Panc1 (cell line): ENCODE measurements at regions not wholly inside any gene's neighbourhood (a gene's known extent, or its start where the extent isn't known, plus 50 kb on each side); places are given as distances from the start of the nearest gene placed in this dataset.
A peak's percentile ranks its signal among the peaks of the same experiment; 100 is the strongest.

Experiments
- ATAC-seq: fragments of 200-7000 bp; cut with Tn5 transposase; 2 replicates; pipeline ENCODE4 v1.9.1; 2020; ENCODE audit warnings: mild to moderate bottlenecking, moderate library complexity
- BruUV-seq: library from RNA; stranded (reverse); fragments of 400-500 nt; replicated peaks from 2 replicates; lab custom pipeline; 2021; lab: Mats Ljungman, UMichigan
- CTCF ChIA-PET: fragments of 300-600 bp; sonication (Branson Sonifier 250); formaldehyde crosslinking; loops from one replicate; lab custom pipeline; 2022; ENCODE audit warnings: antibody characterized with exemption; lab: Charles Lee
- POLR2A ChIA-PET: fragments of 300-600 bp; sonication (Branson Sonifier 250); formaldehyde crosslinking; loops from one replicate; lab custom pipeline; 2022; ENCODE audit warnings: antibody characterized with exemption; lab: Charles Lee
- DNase-seq: peaks from one replicate; pipeline ENCODE4 v3.0.0-alpha.2; 2010; ENCODE audit warnings: low read depth, low spot score
- H3K27ac ChIP-seq: 2 replicates; pipeline ENCODE4 v1.5.1; 2011; ENCODE audit warnings: mild to moderate bottlenecking, low read length, inconsistent platforms
- H3K27me3 ChIP-seq: fragments of 200-500 bp; sonication (Bioruptor generic); 2 replicates; pipeline ENCODE4 v1.6.0; 2014; ENCODE audit warnings: low read length, inconsistent platforms; ENCODE audit not compliant: control insufficient read depth, insufficient read depth
- H3K36me3 ChIP-seq: fragments of 200-500 bp; sonication (Bioruptor generic); 2 replicates; pipeline ENCODE4 v1.5.1; 2014; ENCODE audit warnings: inconsistent platforms, mild to moderate bottlenecking, low read length, moderate library complexity; ENCODE audit not compliant: control insufficient read depth, insufficient read depth
- H3K4me1 ChIP-seq: 2 replicates; pipeline ENCODE4 v1.5.1; 2011; ENCODE audit warnings: inconsistent platforms, mild to moderate bottlenecking, low read length, moderate library complexity; ENCODE audit not compliant: control insufficient read depth, insufficient read depth
- H3K4me3 ChIP-seq, 2 experiments: 2 replicates each; pipeline ENCODE4 v1.5.1; 2011 to 2012; ENCODE audit warnings: low read depth in 2 of 2, low read length in 2 of 2, mild to moderate bottlenecking in 2 of 2, inconsistent platforms in 1 of 2, moderate library complexity in 1 of 2
- H3K9me3 ChIP-seq: fragments of 200-500 bp; sonication (Bioruptor generic); 2 replicates; pipeline ENCODE4 v1.5.1; 2014; ENCODE audit warnings: low read depth, mild to moderate bottlenecking, inconsistent platforms, low read length, moderate library complexity; ENCODE audit not compliant: control insufficient read depth, insufficient read depth
- POLR2AphosphoS5 ChIP-seq: IDR thresholded peaks from 2 replicates; pipeline ENCODE4 v1.6.1; 2012; ENCODE audit warnings: mild to moderate bottlenecking, low read depth, low read length, moderate library complexity
- SIN3A ChIP-seq: IDR thresholded peaks from 2 replicates; pipeline ENCODE4 v1.6.1; 2012; ENCODE audit warnings: low read depth, mild to moderate bottlenecking, low read length, moderate library complexity, borderline replicate concordance; ENCODE audit not compliant: insufficient read depth
- TCF7L2 ChIP-seq: IDR thresholded peaks from 2 replicates; pipeline ENCODE4 v1.6.1; 2011; ENCODE audit warnings: mild to moderate bottlenecking, low read depth, low read length, inconsistent platforms
- in situ Hi-C: cut with HindIII; loops from 2 replicates; pipeline ENCODE4 v1.10.0; 2016; ENCODE audit warnings: low sequenced_read_pairs, low pct_unique_long_range_greater_than_20kb
- intact Hi-C: fragments of 100-400 bp; cut with micrococcal nuclease; formaldehyde crosslinking; loops from one replicate; pipeline ENCODE4 v1.10.0; 2022; ENCODE audit not compliant: unreplicated experiment
- TF ChIP-seq, protein P1 (sequence below): fragments of 450-650 bp; IDR thresholded peaks from 2 replicates; pipeline ENCODE4 v1.5.1; 2017; ENCODE audit warnings: mild to moderate bottlenecking
- TF ChIP-seq, protein P2 (sequence below), 2 experiments: IDR thresholded peaks; 2 replicates each; pipeline ENCODE4 v1.6.1; 2011 to 2012; ENCODE audit warnings: low read depth in 2 of 2, control low read depth in 1 of 2, low read length in 1 of 2, mild to moderate bottlenecking in 1 of 2, moderate library complexity in 1 of 2; ENCODE audit not compliant: insufficient read depth in 1 of 2

GRCh38 chr18:60069145-60069544 is 169.3 kb downstream of the PMAIP1 start:
- no peaks in the 10 kb centered on the region for H3K4me1 ChIP-seq
- CTCF ChIA-PET = no interaction called here
- no peak for ATAC-seq
- no peak for DNase-seq
- H3K27me3 ChIP-seq = no peaks in the 10 kb centered on the region
- POLR2A ChIA-PET = no interaction called here
- H3K4me3 ChIP-seq = no peak overlapping the region
- H3K36me3 ChIP-seq = no peaks in the 10 kb centered on the region
- intact Hi-C loops (no loop called here), in situ Hi-C loops (no loop called here)
- H3K27ac ChIP-seq = no peak overlapping the region
- BruUV-seq = no TSS peak
- no peak for TF ChIP-seq SIN3A
- TF ChIP-seq, protein P1, sequence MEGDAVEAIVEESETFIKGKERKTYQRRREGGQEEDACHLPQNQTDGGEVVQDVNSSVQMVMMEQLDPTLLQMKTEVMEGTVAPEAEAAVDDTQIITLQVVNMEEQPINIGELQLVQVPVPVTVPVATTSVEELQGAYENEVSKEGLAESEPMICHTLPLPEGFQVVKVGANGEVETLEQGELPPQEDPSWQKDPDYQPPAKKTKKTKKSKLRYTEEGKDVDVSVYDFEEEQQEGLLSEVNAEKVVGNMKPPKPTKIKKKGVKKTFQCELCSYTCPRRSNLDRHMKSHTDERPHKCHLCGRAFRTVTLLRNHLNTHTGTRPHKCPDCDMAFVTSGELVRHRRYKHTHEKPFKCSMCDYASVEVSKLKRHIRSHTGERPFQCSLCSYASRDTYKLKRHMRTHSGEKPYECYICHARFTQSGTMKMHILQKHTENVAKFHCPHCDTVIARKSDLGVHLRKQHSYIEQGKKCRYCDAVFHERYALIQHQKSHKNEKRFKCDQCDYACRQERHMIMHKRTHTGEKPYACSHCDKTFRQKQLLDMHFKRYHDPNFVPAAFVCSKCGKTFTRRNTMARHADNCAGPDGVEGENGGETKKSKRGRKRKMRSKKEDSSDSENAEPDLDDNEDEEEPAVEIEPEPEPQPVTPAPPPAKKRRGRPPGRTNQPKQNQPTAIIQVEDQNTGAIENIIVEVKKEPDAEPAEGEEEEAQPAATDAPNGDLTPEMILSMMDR = 0 out of 2 replicates have a peak, but pooled peaks have one; percentile 9
- no peaks in the 10 kb centered on the region for H3K9me3 ChIP-seq

- BruUV-seq = no TSS peak
- in situ Hi-C loops (no loop called here), intact Hi-C loops (no loop called here)
- H3K27me3 ChIP-seq = no peaks in the 10 kb centered on the region
- no peaks in the 10 kb centered on the region for H3K9me3 ChIP-seq
- no peaks in the 10 kb centered on the region for H3K36me3 ChIP-seq
- ATAC-seq (no peak), DNase-seq (no peak)
- no peak overlapping the region for H3K27ac ChIP-seq
- no peak overlapping the region for H3K4me3 ChIP-seq
- TF ChIP-seq TCF7L2 (no peak), SIN3A (no peak), POLR2AphosphoS5 (no peak)
- TF ChIP-seq, protein P2, sequence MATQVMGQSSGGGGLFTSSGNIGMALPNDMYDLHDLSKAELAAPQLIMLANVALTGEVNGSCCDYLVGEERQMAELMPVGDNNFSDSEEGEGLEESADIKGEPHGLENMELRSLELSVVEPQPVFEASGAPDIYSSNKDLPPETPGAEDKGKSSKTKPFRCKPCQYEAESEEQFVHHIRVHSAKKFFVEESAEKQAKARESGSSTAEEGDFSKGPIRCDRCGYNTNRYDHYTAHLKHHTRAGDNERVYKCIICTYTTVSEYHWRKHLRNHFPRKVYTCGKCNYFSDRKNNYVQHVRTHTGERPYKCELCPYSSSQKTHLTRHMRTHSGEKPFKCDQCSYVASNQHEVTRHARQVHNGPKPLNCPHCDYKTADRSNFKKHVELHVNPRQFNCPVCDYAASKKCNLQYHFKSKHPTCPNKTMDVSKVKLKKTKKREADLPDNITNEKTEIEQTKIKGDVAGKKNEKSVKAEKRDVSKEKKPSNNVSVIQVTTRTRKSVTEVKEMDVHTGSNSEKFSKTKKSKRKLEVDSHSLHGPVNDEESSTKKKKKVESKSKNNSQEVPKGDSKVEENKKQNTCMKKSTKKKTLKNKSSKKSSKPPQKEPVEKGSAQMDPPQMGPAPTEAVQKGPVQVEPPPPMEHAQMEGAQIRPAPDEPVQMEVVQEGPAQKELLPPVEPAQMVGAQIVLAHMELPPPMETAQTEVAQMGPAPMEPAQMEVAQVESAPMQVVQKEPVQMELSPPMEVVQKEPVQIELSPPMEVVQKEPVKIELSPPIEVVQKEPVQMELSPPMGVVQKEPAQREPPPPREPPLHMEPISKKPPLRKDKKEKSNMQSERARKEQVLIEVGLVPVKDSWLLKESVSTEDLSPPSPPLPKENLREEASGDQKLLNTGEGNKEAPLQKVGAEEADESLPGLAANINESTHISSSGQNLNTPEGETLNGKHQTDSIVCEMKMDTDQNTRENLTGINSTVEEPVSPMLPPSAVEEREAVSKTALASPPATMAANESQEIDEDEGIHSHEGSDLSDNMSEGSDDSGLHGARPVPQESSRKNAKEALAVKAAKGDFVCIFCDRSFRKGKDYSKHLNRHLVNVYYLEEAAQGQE (IDR thresholded peaks at IDR 0.05; ENCODE audit: insufficient read depth in 1 of 2, low read depth in 2 of 2, low read length in 1 of 2) = no peak
- TF ChIP-seq, protein P1 = no peak
- H3K4me1 ChIP-seq = no peaks in the 10 kb centered on the region
- ChIA-PET CTCF (interaction anchor here (0.6 kb wide), 1 partner anchor 79 kb away, joined by 3 read pairs; no protein-coding TSS in a partner anchor), POLR2A (no interaction called here)
Observed at GRCh38 chr18:60067426-60068210, 167.8 kb downstream of the PMAIP1 start.
